ENCODE measurements at regions not wholly inside any gene's neighbourhood (a gene's known extent, or its start where the extent isn't known, plus 50 kb on each side); places are given as distances from the start of the nearest gene placed in this dataset.
A peak's percentile ranks its signal among the peaks of the same experiment; 100 is the strongest.

- Mint-ChIP-seq H3K27me3 (no peaks in the 10 kb centered on the region), H3K9me3 (ENCODE audit: insufficient read depth) (no peaks in the 10 kb centered on the region), H3K27ac (no peak overlapping the region), H3K4me3 (no peak overlapping the region), H3K4me1 (no peaks in the 10 kb centered on the region)
- intact Hi-C loops (cut with micrococcal nuclease): no loop called here
- TF ChIP-seq CTCF (IDR thresholded peaks at IDR 0.05) (no peak), EZH2 (IDR thresholded peaks at IDR 0.05; ENCODE audit: borderline replicate concordance, insufficient read depth, low read depth, low read length, poor library complexity, severe bottlenecking) (no peak)
- CTCF ChIA-PET: no interaction called here
- H4K20me1 ChIP-seq (ENCODE audit: control insufficient read depth, insufficient read depth, low read length, poor library complexity, severe bottlenecking): no peaks in the 10 kb centered on the region
- no peak for DNase-seq
- POLR2A ChIA-PET: no interaction called here
- H3K4me2 ChIP-seq (replicated peaks; ENCODE audit: low read depth, low read length, poor library complexity, severe bottlenecking): no peak overlapping the region
- no peak overlapping the region for H3K9ac ChIP-seq (ENCODE audit: low read length)
- no peak overlapping the region for H3K27ac ChIP-seq (ENCODE audit: low read length in 2 of 2)
- WGBS (ENCODE audit: insufficient coverage): 100% methylated on average over 2 of the region's 9 CpGs
- H3K36me3 ChIP-seq (replicated peaks in 1 of 2; ENCODE audit: control extremely low read depth in 1 of 2, control insufficient read depth in 1 of 2, extremely low read depth in 1 of 2, insufficient read depth in 2 of 2, low read length in 1 of 2): no peaks in the 10 kb centered on the region
- no peak for ATAC-seq (ENCODE audit: low read depth)
- no peaks in the 10 kb centered on the region for H3K9me3 ChIP-seq (ENCODE audit: control extremely low read depth in 1 of 3, control insufficient read depth in 2 of 3, insufficient read depth in 1 of 3, low read length in 2 of 3)
- no peak overlapping the region for H3K4me3 ChIP-seq (ENCODE audit: control extremely low read depth in 1 of 5, extremely low read depth in 1 of 5, insufficient read depth in 1 of 5, low read depth in 2 of 5, low read length in 4 of 5)
- no peaks in the 10 kb centered on the region for H3K4me1 ChIP-seq (ENCODE audit: control insufficient read depth in 2 of 2, insufficient read depth in 2 of 2, low read length in 2 of 2)
- no peaks in the 10 kb centered on the region for H3K79me2 ChIP-seq (ENCODE audit: control insufficient read depth, insufficient read depth, low read length)
- H2AFZ ChIP-seq (ENCODE audit: insufficient read depth, low read depth, low read length, poor library complexity, severe bottlenecking): no peak overlapping the region
- no peaks in the 10 kb centered on the region for H3K27me3 ChIP-seq (replicated peaks in 1 of 4; ENCODE audit: control extremely low read depth in 1 of 4, control insufficient read depth in 3 of 4, insufficient read depth in 4 of 4, low read length in 3 of 4)
Observed at GRCh38 chr9:82560457-82560904, 502.5 kb downstream of the RASEF start.

- ChIA-PET CTCF (no interaction called here), POLR2A (no interaction called here)
- Histone ChIP-seq H3K27me3 (replicated peaks in 1 of 4; ENCODE audit: control extremely low read depth in 1 of 4, control insufficient read depth in 3 of 4, insufficient read depth in 4 of 4, low read length in 3 of 4) (no peaks in the 10 kb centered on the region), H3K4me1 (ENCODE audit: control insufficient read depth in 2 of 2, insufficient read depth in 2 of 2, low read length in 2 of 2) (no peaks in the 10 kb centered on the region), H3K79me2 (ENCODE audit: control insufficient read depth, insufficient read depth, low read length) (no peaks in the 10 kb centered on the region), H3K9me3 (ENCODE audit: control extremely low read depth in 1 of 3, control insufficient read depth in 2 of 3, insufficient read depth in 1 of 3, low read length in 2 of 3) (no peaks in the 10 kb centered on the region), H2AFZ (ENCODE audit: insufficient read depth, low read depth, low read length, poor library complexity, severe bottlenecking) (no peak overlapping the region), H3K4me2 (replicated peaks; ENCODE audit: low read depth, low read length, poor library complexity, severe bottlenecking) (no peak overlapping the region), H4K20me1 (ENCODE audit: control insufficient read depth, insufficient read depth, low read length, poor library complexity, severe bottlenecking) (no peaks in the 10 kb centered on the region), H3K9ac (ENCODE audit: low read length) (no peak overlapping the region), H3K4me3 (ENCODE audit: control extremely low read depth in 1 of 5, extremely low read depth in 1 of 5, insufficient read depth in 1 of 5, low read depth in 2 of 5, low read length in 4 of 5) (no peak overlapping the region), H3K27ac (ENCODE audit: low read length in 2 of 2) (no peak overlapping the region), H3K36me3 (replicated peaks in 1 of 2; ENCODE audit: control extremely low read depth in 1 of 2, control insufficient read depth in 1 of 2, extremely low read depth in 1 of 2, insufficient read depth in 2 of 2, low read length in 1 of 2) (no peaks in the 10 kb centered on the region)
- Mint-ChIP-seq H3K27me3 (no peaks in the 10 kb centered on the region), H3K9me3 (ENCODE audit: insufficient read depth) (no peaks in the 10 kb centered on the region), H3K4me3 (no peak overlapping the region), H3K27ac (no peak overlapping the region), H3K4me1 (no peaks in the 10 kb centered on the region)
- peak; percentile 6 for DNase-seq
- ATAC-seq (ENCODE audit: low read depth): no peak
- 35% methylated on average over 2 of the region's 2 CpGs for WGBS (ENCODE audit: insufficient coverage)
- TF ChIP-seq EZH2 (IDR thresholded peaks at IDR 0.05; ENCODE audit: borderline replicate concordance, insufficient read depth, low read depth, low read length, poor library complexity, severe bottlenecking) (no peak), CTCF (IDR thresholded peaks at IDR 0.05) (no peak)
- intact Hi-C loops (cut with micrococcal nuclease): no loop called here
Observed at GRCh38 chr9:82563094-82563493, 499.8 kb downstream of the RASEF start.
